ENCODE measurements at regions not wholly inside any gene's neighbourhood (a gene's known extent, or its start where the extent isn't known, plus 50 kb on each side); places are given as distances from the start of the nearest gene placed in this dataset.
"Not testable (repeated sequence)": the region's sequence is repeated elsewhere in the genome, so short reads cannot be mapped to it uniquely, and the experiment has no call there.

DNA sequence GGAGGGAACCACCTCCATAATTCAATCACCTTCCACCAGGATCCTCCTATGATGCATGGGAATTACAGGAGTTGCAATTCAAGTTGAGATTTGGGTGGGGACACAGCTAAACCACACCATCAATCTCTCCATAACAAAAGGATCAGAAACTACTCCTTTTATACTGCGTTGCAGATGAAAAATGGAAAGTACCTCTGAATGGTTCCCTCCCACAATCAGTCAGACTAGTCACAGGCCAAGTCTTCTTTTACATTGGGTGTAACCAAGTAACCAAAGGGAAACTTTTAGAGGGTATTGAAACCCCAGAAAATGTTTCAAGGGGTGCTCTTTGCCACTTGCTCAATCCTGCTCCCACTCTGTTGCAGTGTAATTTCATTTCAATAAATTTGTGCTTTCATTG lies 504.3 kb upstream of the CNTN3 start:
- no peak overlapping the region for H3K4me3 ChIP-seq (ENCODE audit: low read depth, low read length)

DNA sequence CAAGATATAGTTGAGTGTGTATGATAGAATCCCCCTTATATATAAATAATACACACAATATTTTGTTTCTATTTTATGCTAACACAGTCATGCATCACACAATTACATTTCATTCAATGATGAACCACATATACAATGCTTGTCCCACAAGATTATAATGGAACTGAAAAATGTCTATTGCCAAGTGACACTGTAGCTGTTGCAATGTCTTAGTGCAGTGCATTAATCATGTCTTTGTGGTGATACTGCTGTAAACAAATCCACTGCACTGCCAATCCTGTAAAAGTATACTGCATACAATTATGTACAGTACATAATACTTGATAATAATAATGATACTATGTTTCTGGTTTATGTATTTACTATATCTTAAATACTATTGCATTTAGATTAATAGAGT lies 512.1 kb upstream of the CNTN3 start:
- H3K4me3 ChIP-seq (ENCODE audit: low read depth, low read length): no peak overlapping the region

DNA sequence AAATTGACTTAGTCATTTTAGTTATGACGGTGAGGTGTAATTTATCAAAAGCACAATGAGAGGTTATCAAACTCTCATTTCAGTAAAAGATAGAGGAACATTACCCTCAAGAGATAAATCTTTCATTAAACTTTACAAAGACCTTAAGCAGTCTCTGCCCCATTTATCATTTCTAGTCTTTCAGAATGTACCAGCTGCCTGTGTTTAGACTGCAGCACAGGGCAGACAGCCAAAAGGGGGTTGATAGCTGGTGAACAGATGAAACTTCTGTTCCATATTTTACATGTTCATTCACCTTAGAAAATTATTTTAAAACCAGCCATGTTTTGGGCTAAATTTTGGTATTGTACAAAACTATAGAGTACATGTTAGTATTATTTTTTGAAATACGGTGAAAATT lies 514.6 kb upstream of the CNTN3 start:
- H3K4me3 ChIP-seq (ENCODE audit: low read depth, low read length): no peak overlapping the region

DNA sequence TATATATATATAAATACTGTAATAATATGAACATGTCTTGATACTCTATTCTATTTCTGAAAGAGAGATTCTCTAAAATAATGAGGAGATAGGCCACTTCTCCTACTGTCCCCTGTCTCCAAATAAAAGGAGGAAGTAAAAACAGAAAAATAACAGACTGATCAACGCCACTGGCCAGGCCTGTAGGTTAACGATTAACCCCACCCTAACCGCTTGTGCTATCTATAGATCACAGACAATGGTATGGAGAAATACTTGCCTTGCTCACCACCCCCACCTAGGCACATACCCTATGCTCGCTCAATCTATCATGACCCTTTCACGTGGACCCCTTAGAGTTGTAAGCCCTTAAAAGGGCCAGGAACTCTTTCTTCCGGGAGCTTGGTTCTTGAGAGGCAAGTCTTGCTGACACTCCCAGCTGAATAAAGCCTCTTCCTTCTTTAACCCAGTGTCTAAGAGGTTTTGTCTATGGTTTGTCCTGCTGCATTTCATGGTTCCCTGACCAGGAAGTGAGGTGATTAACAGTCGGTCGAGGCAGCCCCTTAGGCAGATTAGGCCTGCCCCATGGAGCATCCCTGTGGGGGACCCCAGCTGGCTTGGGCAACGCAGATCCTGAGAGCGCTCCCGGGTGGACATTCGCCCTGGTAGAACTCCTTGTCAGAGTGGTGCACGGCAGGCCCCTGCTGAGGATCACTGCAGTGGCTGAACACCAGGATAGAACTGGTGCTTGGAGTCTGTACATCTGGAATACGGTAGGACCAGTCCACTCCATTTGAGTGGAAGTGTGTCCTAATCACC lies 521.8 kb upstream of the CNTN3 start:
- no peak overlapping the region for H3K4me3 ChIP-seq (ENCODE audit: low read depth, low read length)

DNA sequence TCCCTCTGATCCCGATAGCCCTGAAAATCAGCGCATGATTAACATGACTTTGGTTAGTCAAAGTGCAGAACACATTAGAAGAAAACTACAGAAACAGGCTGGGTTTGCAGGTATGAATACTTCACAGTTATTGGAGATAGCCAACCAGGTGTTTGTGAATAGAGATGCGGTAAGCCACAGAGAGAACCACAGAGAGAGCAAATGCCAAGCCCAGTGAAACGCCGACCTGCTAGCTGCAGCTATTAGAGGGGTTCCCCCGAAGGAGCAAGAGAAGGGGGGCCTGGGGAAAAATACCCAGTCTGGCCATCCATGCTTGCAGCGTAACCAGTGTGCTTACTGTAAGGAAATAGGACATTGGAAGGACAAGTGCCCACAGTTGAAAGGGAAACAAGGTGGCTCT lies 523.9 kb upstream of the CNTN3 start:
- H3K4me3 ChIP-seq (ENCODE audit: low read depth, low read length): no peak overlapping the region

DNA sequence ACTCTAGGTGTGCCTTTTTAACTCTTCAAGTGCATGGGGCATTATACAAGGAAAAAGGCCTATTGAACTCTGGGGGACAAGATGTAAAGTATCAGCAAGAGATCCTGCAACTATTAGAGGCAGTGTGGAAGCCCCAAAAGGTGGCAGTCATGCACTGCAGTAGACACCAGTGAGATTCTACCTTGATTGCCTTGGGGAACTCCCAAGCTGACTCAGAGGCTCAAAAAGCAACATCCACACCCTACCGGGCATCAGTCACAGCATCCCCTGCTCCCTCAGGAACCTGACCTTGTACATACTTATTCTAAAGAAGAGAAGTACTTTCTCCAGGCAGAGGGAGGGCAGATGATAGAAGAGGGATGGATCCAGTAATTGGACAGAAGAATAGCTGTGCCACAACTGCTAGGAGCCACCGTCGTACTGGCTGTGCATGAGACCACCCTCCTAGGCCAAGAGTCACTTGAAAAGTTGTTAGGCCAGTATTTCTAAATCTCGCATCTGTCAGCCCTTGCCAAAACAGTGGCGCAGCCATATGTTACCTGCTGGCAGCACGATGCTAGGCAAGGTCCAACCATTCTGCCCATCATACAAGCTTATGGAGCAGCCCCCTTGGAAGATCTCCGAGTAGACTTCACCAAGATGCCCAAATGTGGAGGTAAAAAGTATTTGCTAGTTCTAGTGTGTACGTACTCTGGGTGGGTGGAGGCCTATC lies 523.1 kb upstream of the FRG2C start:
- H3K4me3 ChIP-seq (ENCODE audit: low read depth, low read length): no peak overlapping the region

DNA sequence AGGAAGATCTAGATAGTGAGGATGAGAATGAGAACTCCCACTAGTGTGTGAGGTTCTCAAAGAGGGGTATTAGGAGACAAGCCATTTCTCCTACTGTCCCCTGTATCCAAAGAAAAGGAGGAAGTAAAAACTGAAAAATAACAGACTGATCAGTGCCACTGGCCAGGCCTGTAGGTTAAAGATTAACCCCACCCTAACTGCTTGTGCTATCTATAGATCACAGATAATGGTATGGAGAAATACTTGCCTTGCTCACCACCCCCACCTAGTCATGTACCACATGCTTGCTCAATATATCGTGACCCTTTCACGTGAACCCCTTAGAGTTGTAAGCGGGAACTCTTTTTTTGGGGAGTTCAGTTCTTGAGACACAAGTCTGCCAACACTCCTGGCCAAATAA lies 519.7 kb upstream of the FRG2C start:
- no peak overlapping the region for H3K4me3 ChIP-seq (ENCODE audit: low read depth, low read length)

DNA sequence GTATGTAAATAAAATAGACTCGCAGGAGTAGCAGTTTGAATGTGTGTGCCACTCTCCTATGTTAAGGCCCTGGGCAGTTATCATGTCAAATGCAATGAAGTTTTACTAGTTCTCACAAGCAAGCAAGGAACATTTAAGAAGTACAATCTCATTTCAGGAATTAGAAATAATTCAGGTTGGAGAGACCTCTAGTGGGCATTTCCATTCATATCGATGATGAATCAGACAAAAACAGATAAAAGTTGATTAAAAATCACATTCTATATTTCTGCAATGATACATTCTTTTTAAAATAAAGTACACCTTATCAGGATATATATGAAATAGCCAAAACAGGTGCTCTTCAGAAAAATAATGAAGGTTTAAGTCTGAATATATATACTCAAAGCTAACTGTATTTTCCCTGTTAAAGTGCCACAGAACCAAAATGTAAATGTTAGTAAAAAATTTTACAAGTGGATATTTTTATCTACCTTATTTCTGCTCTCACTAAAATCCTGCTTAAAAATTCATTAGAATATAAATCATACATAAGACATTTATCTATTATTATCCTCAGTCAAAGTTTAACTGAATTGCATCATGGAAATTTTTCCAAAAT lies 492.4 kb upstream of the FRG2C start:
- H3K4me3 ChIP-seq (ENCODE audit: low read depth, low read length): no peak overlapping the region

DNA sequence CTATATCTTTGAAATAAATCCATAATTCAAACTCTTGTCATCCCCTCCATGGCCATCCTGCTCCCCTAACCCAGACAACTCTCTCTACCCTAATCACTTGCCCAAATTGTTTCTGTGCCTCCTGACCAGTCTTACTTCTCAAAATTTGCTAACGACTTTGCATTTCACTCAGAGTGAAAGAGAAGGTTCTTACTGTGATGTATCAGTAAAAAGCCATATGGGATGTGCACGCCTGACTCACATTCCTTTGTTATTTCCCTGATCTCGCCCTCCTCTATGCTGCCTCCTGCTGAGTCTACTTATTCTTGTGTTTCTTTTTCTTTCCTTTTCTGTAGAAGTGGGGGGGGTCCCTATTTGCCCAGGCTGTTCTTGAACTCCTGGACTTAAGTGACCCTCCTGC lies 487.2 kb upstream of the FRG2C start:
- H3K4me3 ChIP-seq (ENCODE audit: low read depth, low read length): no peak overlapping the region

DNA sequence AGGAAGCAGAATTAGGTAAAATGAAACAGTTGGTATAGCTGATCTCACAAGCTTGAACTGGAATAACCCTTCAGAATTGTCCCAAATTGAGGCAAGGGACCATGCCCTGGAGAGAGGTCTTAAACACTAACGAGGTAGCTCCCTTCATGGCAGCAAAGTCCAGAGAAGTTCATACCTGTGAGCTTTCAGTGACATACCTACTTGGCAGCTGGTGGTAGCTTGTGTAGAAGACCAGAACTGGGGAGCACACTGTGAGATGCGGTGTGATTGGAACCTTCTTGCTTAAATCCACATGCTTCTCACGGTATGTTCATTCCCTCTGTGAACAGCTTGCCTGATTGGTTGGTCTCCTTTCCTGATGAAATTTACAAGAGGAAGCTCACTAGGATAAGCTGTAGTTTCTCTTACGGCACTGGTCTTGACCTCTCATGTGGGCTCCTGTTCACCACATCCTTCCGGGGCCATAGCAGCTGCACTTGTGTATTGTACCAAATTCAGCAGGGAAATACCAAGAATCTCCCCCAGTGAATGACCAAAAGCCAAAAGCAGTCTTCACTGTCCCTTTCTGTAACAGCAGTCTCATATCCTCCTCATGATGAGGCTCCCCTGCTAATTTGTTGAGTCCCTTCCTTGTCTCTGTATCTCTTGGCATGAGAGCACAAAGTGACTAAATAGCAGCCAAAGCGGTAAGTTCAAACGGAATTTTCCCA lies 483.7 kb upstream of the FRG2C start:
- no peak overlapping the region for H3K4me3 ChIP-seq (ENCODE audit: low read depth, low read length)

DNA sequence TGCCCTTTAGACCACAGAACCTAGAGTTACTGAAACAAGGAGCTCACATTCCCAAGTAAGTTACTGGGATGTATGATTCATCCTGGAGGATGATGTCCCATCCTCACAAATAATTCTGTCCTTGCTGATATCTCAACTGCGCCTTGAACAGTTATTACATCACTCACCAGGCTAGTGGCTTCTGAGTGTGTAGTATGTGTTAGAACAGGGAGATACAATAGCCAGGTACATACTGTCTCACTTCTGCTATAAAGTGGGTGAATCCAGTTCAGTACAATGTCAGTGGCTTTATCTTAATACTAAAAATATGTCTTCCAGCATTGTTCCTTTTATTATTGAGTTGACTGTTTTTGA lies 483.2 kb upstream of the FRG2C start:
- H3K4me3 ChIP-seq (ENCODE audit: low read depth, low read length): no peak overlapping the region

DNA sequence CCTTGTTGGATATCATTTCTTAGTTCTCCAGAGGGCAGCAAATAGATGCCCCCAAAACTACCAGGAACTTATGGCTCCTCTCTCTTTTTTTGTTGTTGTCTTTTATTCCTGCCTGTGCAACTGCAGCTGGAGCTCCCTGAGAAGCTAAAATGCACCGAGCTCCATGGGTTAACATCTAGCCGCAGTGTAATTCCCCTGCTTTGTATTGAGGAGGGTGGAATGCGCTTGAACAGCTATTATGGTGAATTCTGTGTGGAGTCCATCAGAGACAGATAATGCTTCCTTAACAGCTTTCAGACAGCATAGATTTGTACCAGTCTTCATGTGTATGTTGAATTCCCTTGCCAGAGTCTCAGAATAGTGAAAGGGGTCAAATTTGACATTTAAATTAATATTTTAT lies 475.2 kb upstream of the FRG2C start:
- no peak overlapping the region for H3K4me3 ChIP-seq (ENCODE audit: low read depth, low read length)

DNA sequence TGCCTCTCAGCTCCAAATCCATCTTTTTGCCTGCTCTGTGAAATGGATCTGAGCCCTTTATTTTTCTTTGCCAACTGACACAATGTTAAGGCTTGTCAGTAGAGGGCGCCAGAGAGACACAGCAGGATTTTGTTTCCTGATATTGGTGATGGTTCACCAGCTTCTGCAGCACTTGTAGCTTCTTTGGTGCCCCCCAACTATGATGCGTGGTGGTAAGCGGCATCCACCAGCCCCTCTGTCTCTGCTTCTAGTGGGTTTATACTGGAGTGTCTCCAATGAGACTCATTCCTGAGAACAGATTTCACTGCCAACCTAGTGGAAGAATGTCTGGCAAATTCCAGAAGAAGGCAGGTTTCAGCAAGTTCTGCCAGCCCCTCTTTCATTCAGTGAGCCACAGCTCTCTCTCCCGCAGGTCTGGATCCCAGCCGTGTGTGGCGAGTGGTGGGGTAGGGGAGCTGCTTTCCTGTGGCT lies 471.9 kb upstream of the FRG2C start:
- H3K4me3 ChIP-seq (ENCODE audit: low read depth, low read length): no peak overlapping the region

DNA sequence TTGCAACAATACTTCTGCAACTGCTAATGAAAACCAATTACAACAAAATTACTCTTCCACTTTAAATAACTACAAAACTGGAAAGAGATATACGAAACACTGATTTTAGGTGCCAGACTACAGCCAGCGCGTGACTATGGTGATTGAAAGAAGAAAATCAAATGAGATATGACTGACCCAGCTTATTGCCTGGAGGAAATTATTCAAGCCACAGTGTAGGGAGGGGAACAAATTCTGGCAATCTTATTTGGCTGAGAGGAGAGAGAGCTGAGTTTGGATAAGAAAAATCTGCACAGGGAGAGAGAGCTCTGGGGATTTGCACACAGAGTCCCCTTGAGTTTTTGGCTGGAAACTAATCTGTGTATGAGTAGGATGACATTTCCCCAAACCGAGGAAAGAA lies 470.3 kb upstream of the FRG2C start:
- no peak overlapping the region for H3K4me3 ChIP-seq (ENCODE audit: low read depth, low read length)

DNA sequence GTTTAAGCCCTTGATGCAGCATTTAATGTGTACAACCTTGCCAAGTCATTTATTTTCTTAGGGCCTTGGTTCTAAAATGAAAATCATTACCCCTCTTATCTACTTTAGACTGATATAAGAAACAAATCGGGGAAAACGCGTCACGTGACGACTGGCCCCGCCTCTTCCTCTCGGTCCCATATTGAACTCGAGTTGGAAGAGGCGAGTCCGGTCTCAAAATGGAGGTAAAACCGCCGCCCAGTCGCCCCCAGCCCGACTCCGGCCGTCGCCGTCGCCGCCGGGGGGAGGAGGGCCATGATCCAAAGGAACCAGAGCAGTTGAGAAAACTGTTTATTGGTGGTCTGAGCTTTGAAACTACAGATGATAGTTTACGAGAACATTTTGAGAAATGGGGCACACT lies 449.8 kb upstream of the FRG2C start:
- H3K4me3 ChIP-seq (ENCODE audit: low read depth, low read length): not testable (repeated sequence)

DNA sequence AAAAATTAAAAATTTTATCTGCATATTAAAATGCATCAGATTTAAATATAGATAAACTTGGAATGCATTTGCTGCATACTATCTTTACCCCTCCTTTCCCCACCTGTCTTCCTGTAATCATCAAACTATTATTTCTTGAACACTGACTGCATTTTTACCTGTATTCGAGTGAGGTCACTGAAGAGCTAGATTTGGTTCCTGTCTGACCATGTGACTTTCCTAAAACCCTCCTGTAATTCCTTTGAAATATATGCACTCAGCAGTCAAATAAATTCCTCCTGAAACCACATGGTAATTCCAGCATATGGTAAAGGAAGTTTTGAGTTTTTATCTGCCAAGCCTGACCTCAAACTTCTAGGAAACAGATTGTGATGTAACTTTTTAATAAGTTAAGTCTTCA lies 445.6 kb upstream of the FRG2C start:
- no peak overlapping the region for H3K4me3 ChIP-seq (ENCODE audit: low read depth, low read length)

DNA sequence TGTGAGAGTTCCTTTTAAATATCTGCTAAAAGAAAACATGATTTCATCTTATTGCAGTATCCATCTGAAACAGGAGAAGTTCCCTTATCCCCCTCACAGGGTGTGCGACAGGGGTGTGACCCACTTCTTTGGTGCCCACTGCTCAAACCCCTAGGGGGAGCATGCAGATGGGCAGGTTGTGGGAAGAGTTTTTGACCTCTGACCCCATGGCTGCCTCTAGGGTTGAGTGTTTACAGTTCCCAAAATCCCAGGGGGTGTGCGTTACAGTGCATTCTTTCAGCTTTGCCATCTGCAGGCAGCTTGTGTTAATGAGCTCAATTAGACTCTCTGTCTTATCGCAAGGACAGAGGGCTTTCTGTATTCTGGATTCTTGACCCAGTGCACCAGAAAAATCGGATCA lies 443.2 kb upstream of the FRG2C start:
- H3K4me3 ChIP-seq (ENCODE audit: low read depth, low read length): no peak overlapping the region

DNA sequence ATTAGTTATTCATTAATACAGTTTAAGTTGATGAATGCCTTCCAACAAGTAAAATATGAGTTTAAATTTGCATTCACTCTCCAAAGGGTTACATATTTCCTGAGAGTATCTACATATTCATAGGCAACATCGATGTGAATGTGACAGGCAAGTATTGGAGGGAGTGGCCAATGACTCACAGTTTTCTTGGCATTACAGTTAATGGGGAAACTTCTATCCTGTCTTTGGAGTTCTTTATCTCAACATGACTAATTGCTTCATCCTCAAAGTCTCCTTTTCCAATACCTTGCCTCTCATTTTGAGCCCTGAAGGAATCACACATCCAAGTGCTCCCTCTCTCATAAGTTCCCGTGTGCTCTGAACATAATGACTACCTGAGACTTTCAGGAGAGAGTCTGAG lies 439.7 kb upstream of the FRG2C start:
- no peak overlapping the region for H3K4me3 ChIP-seq (ENCODE audit: low read depth, low read length)

DNA sequence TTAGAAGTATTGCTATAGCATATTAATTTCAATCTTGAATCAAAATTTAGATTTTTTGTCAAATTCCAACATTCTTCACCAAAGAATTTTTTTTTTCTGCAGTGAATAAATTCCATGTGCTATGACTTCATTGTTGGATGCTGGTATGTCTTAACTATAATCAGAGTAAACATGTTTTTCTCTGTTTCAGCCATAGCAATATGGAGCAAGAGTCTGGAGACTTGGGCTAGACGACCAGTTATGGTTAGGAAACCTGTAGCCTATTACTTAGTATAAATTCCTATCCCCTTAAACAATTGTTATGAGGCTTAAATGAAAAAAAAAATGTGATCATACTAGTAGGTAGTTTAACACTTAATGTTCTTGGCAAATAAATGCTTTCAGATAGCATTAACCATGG lies 431.9 kb upstream of the FRG2C start:
- no peak overlapping the region for H3K4me3 ChIP-seq (ENCODE audit: low read depth, low read length)

DNA sequence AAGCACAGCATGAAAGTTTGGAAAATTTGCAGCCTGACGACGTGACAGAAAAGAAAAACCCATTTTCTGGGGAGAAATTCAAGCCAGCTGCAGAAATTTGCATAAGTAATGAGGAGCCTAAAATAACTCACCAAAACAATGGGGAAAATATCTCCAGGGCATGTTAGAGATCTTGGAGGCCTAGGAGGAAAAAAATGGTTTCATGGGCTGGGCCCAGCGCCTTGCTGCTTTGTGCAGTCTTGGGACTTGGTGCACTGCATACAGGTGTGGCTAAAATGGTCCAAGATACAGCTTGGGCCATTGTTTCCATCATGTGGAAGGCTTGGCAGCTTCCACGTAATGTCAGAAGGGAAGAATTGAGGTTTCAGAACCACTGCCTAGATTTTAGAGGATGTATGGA lies 428.5 kb upstream of the FRG2C start:
- H3K4me3 ChIP-seq (ENCODE audit: low read depth, low read length): no peak overlapping the region

DNA sequence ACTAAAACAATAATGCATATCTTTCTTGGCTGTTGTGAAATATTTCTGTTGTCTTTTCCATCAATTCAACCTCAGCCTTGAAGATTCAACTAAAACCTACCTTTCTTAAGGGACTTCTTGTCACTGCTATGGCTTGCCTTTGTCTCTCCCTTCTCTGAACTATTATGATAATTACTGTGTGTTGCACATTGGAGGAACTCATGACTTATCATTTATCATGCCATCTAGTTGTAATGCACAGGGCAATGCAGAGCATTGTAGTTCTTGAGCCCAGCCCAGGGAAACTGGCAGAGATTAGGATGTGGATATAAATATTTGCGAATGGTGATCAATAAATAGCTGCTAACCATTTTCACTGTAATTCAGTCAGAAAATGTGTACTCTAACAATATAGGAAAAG lies 427.1 kb upstream of the FRG2C start:
- no peak overlapping the region for H3K4me3 ChIP-seq (ENCODE audit: low read depth, low read length)

DNA sequence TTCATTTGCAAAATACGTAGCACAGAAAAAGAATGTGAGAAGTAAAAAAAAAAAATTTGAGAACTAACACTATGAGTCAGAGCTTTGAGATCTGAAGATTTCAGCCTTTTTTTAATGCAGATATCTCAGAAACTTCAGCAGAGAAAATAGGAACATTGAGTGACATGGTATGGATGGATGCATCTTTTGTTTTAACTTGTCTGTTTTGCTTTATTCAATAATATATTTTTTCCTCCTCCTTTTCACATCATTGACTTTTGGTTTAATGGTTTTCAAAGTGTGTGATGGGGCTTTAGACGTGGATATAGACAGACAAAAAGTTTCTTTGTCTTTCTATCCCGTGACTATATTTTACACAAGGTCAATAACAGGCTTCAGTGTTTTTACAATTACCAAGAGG lies 426.7 kb upstream of the FRG2C start:
- no peak overlapping the region for H3K4me3 ChIP-seq (ENCODE audit: low read depth, low read length)
